PC-9 (cell line): ENCODE measurements at regions not wholly inside any gene's neighbourhood (a gene's known extent, or its start where the extent isn't known, plus 50 kb on each side); places are given as distances from the start of the nearest gene placed in this dataset.

Source experiments
- BruUV-seq: library from RNA; stranded (reverse); fragments of 400-500 nt; replicated peaks from 2 replicates; lab custom pipeline; 2021; lab: Mats Ljungman, UMichigan
- CTCF ChIA-PET: fragments of 300-600 bp; sonication (Branson Sonifier 250); formaldehyde crosslinking; loops from one replicate; lab custom pipeline; 2022; ENCODE audit warnings: antibody characterized with exemption; lab: Charles Lee
- POLR2A ChIA-PET: fragments of 300-600 bp; sonication (Branson Sonifier 250); formaldehyde crosslinking; loops from one replicate; lab custom pipeline; 2022; ENCODE audit warnings: antibody characterized with exemption; ENCODE audit not compliant: unreplicated experiment; lab: Charles Lee
- DNase-seq, 2 experiments: peaks; one replicate each; pipeline versions ENCODE4 v3.0.0 to v3.0.0-alpha.2; 2015 to 2022; ENCODE audit warnings: mixed read lengths in 1 of 2
- H2AFZ ChIP-seq: fragments of 200-600 bp; sonication (generic); 2 replicates; pipeline ENCODE4 v1.8.1; 2017; ENCODE audit warnings: antibody characterized with exemption
- H3F3A ChIP-seq: fragments of 200-600 bp; sonication (generic); 2 replicates; pipeline ENCODE4 v1.8.1; 2017; ENCODE audit warnings: antibody characterized with exemption, mild to moderate bottlenecking, low read depth; ENCODE audit not compliant: insufficient read depth
- H3K27ac ChIP-seq: fragments of 200-600 bp; sonication (generic); 2 replicates; pipeline ENCODE4 v1.6.1; 2016; ENCODE audit warnings: mixed run types
- H3K27me3 ChIP-seq: fragments of 200-600 bp; sonication (generic); 2 replicates; pipeline ENCODE4 v1.6.1; 2016; ENCODE audit warnings: low read depth, mixed run types; ENCODE audit not compliant: insufficient read depth
- H3K36me3 ChIP-seq: fragments of 200-600 bp; sonication (generic); 2 replicates; pipeline ENCODE4 v1.6.1; 2016; ENCODE audit warnings: low read depth, mixed run types
- H3K4me1 ChIP-seq: fragments of 200-600 bp; sonication (generic); replicated peaks from 2 replicates; pipeline ENCODE4 v1.6.1; 2016; ENCODE audit warnings: mixed run types; ENCODE audit not compliant: insufficient read depth
- H3K4me2 ChIP-seq: fragments of 200-600 bp; sonication (generic); 2 replicates; pipeline ENCODE4 v1.6.1; 2017; ENCODE audit warnings: mixed run types
- H3K4me3 ChIP-seq: fragments of 200-600 bp; sonication (generic); 2 replicates; pipeline ENCODE4 v1.6.1; 2016; ENCODE audit warnings: mixed run types
- H3K79me2 ChIP-seq: fragments of 200-600 bp; sonication (generic); 2 replicates; pipeline ENCODE4 v1.6.1; 2017; ENCODE audit warnings: low read depth, mixed run types
- H3K9me2 ChIP-seq: fragments of 200-600 bp; sonication (generic); 2 replicates; pipeline ENCODE4 v1.8.1; 2017; ENCODE audit warnings: mild to moderate bottlenecking; ENCODE audit not compliant: insufficient read depth
- H3K9me3 ChIP-seq: fragments of 200-600 bp; sonication (generic); 2 replicates; pipeline ENCODE4 v1.8.1; 2016; ENCODE audit warnings: low read depth; ENCODE audit not compliant: insufficient read depth
- H4K20me1 ChIP-seq: fragments of 200-600 bp; sonication (generic); 2 replicates; pipeline ENCODE4 v1.8.1; 2017; ENCODE audit not compliant: insufficient read depth
- EZH2 ChIP-seq: fragments of 200-600 bp; sonication (generic); IDR thresholded peaks from 2 replicates; pipeline ENCODE4 v1.8.0; 2017; ENCODE audit warnings: antibody characterized with exemption, low read depth
- intact Hi-C: fragments of 100-400 bp; cut with micrococcal nuclease; formaldehyde crosslinking; loops from one replicate; pipeline ENCODE4 v1.10.0; 2022; ENCODE audit not compliant: unreplicated experiment
- TF ChIP-seq, protein P1 (sequence below): fragments of 200-600 bp; sonication (generic); conservative IDR thresholded peaks from 2 replicates; pipeline ENCODE4 v1.6.1; 2017; ENCODE audit warnings: mixed run types, antibody characterized with exemption, mild to moderate bottlenecking, moderate library complexity

GRCh38 chr10:123454987-123455386 lies 211.2 kb upstream of the GPR26 start:
- H4K20me1 ChIP-seq = no peaks in the 10 kb centered on the region
- H3K4me2 ChIP-seq = no peak overlapping the region
- H3K4me3 ChIP-seq = no peak overlapping the region
- no peaks in the 10 kb centered on the region for H3K79me2 ChIP-seq
- H3K9me3 ChIP-seq = no peaks in the 10 kb centered on the region
- ChIA-PET POLR2A (no interaction called here), CTCF (no interaction called here)
- H2AFZ ChIP-seq = no peak overlapping the region
- TF ChIP-seq, protein P1, sequence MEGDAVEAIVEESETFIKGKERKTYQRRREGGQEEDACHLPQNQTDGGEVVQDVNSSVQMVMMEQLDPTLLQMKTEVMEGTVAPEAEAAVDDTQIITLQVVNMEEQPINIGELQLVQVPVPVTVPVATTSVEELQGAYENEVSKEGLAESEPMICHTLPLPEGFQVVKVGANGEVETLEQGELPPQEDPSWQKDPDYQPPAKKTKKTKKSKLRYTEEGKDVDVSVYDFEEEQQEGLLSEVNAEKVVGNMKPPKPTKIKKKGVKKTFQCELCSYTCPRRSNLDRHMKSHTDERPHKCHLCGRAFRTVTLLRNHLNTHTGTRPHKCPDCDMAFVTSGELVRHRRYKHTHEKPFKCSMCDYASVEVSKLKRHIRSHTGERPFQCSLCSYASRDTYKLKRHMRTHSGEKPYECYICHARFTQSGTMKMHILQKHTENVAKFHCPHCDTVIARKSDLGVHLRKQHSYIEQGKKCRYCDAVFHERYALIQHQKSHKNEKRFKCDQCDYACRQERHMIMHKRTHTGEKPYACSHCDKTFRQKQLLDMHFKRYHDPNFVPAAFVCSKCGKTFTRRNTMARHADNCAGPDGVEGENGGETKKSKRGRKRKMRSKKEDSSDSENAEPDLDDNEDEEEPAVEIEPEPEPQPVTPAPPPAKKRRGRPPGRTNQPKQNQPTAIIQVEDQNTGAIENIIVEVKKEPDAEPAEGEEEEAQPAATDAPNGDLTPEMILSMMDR = no peak
- TF ChIP-seq EZH2 = no peak
- H3K4me1 ChIP-seq = no peaks in the 10 kb centered on the region
- peaks cover 43% of the 10 kb centered on the region for H3K27me3 ChIP-seq
- H3K27ac ChIP-seq = no peak overlapping the region
- no TSS peak for BruUV-seq
- H3K9me2 ChIP-seq = no peaks in the 10 kb centered on the region
- no peak for DNase-seq
- H3K36me3 ChIP-seq = no peaks in the 10 kb centered on the region
- intact Hi-C loops = no loop called here
- no peaks in the 10 kb centered on the region for H3F3A ChIP-seq

- Histone ChIP-seq H4K20me1 (no peaks in the 10 kb centered on the region), H2AFZ (no peak overlapping the region), H3K4me2 (no peak overlapping the region), H3K4me3 (no peak overlapping the region), H3K27ac (no peak overlapping the region), H3K4me1 (no peaks in the 10 kb centered on the region), H3K36me3 (no peaks in the 10 kb centered on the region), H3K9me3 (no peaks in the 10 kb centered on the region), H3K27me3 (peaks cover 35% of the 10 kb centered on the region), H3K9me2 (no peaks in the 10 kb centered on the region), H3F3A (no peaks in the 10 kb centered on the region), H3K79me2 (no peaks in the 10 kb centered on the region)
- TF ChIP-seq EZH2 = no peak
- TF ChIP-seq, protein P1 = no peak
- intact Hi-C loops = no loop called here
- no TSS peak for BruUV-seq
- ChIA-PET POLR2A (no interaction called here), CTCF (no interaction called here)
- DNase-seq = no peak
Observed at GRCh38 chr10:123455861-123456260, 210.3 kb upstream of the GPR26 start.

GRCh38 chr10:123458933-123459332 lies 207.2 kb upstream of the GPR26 start:
- Histone ChIP-seq H4K20me1 (no peaks in the 10 kb centered on the region), H3K79me2 (no peaks in the 10 kb centered on the region), H3K27ac (no peak overlapping the region), H3K4me1 (no peaks in the 10 kb centered on the region), H3K4me2 (no peak overlapping the region), H2AFZ (no peak overlapping the region), H3K9me2 (no peaks in the 10 kb centered on the region), H3K36me3 (no peaks in the 10 kb centered on the region), H3K9me3 (no peaks in the 10 kb centered on the region), H3K27me3 (peaks cover 42% of the 10 kb centered on the region), H3K4me3 (no peak overlapping the region), H3F3A (no peaks in the 10 kb centered on the region)
- no peak for TF ChIP-seq EZH2
- TF ChIP-seq, protein P1 = no peak
- ChIA-PET CTCF (no interaction called here), POLR2A (no interaction called here)
- intact Hi-C loops = no loop called here
- BruUV-seq = no TSS peak
- no peak for DNase-seq
